ENCODE measurements at regions not wholly inside any gene's neighbourhood (a gene's known extent, or its start where the extent isn't known, plus 50 kb on each side); places are given as distances from the start of the nearest gene placed in this dataset.
"Not testable (repeated sequence)": the region's sequence is repeated elsewhere in the genome, so short reads cannot be mapped to it uniquely, and the experiment has no call there.

GRCh38 chr2:87341601-87342014, 320.0 kb upstream of the PLGLB1 start:
- H3K9me3 ChIP-seq; H3K4me1 ChIP-seq; H3K27me3 ChIP-seq; intact Hi-C loops (cut with DNase I); H3K27ac ChIP-seq; H3K4me3 ChIP-seq; FAIRE-seq; H3K36me3 ChIP-seq: not testable (repeated sequence)
- WGBS, 2 donors, result 17 to 27% methylated on average over 18 to 31 of the region's 31 CpGs
- DNase-seq (peak; percentile 64 to 92 (median 80)), ATAC-seq (peak in 3 of 4 donors; percentile 52 to 75 (median 60))
- TF ChIP-seq, protein P1, sequence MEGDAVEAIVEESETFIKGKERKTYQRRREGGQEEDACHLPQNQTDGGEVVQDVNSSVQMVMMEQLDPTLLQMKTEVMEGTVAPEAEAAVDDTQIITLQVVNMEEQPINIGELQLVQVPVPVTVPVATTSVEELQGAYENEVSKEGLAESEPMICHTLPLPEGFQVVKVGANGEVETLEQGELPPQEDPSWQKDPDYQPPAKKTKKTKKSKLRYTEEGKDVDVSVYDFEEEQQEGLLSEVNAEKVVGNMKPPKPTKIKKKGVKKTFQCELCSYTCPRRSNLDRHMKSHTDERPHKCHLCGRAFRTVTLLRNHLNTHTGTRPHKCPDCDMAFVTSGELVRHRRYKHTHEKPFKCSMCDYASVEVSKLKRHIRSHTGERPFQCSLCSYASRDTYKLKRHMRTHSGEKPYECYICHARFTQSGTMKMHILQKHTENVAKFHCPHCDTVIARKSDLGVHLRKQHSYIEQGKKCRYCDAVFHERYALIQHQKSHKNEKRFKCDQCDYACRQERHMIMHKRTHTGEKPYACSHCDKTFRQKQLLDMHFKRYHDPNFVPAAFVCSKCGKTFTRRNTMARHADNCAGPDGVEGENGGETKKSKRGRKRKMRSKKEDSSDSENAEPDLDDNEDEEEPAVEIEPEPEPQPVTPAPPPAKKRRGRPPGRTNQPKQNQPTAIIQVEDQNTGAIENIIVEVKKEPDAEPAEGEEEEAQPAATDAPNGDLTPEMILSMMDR (IDR thresholded peaks at IDR 0.05), result peak; percentile 24 to 70 (median 64)

- H3K9me3 ChIP-seq; FAIRE-seq; intact Hi-C loops (cut with DNase I); H3K27ac ChIP-seq; H3K4me1 ChIP-seq; H3K27me3 ChIP-seq; H3K4me3 ChIP-seq; H3K36me3 ChIP-seq; ATAC-seq: not testable (repeated sequence)
- DNase-seq, result peak in 1 of 6 donors; percentile 73
- WGBS, 2 donors, result 71 to 90% methylated on average over 17 to 24 of the region's 24 CpGs
These were observed 320.5 kb upstream of the PLGLB1 start for GRCh38 chr2:87342175-87342574.

- H3K27ac ChIP-seq; H3K36me3 ChIP-seq; H3K4me1 ChIP-seq; H3K4me3 ChIP-seq; DNase-seq; H3K27me3 ChIP-seq; H3K9me3 ChIP-seq; intact Hi-C loops (cut with DNase I); ATAC-seq; FAIRE-seq: not testable (repeated sequence)
- 38 to 50% methylated on average over 6 of the region's 6 CpGs for WGBS, 2 donors
These were observed 321.7 kb upstream of the PLGLB1 start for GRCh38 chr2:87343347-87343746.

DNA sequence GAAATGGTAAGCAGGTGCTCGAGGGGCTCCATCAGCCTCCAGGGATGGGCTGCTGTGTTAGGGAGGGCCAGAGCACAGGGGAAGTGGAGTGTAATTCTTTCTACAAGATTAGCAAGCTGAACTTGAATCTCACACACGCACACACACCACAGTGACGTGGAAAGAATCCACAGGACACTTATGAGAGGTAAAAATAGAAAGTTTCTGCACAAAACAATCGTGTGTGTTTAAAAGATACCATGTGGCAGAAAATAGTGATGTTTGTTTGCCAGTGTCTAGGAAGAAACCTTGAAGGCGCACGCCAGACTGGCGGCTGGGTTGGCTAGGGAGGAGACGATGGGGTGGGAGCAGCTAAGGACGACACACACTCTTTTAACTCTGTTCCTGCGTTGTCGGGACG, 323.6 kb upstream of the PLGLB1 start:
- H3K27ac ChIP-seq; H3K27me3 ChIP-seq; H3K36me3 ChIP-seq; H3K9me3 ChIP-seq; DNase-seq; intact Hi-C loops (cut with DNase I); H3K4me3 ChIP-seq; H3K4me1 ChIP-seq; ATAC-seq; FAIRE-seq: not testable (repeated sequence)
- WGBS, 2 donors, result 45 to 55% methylated on average over 9 to 11 of the region's 12 CpGs

- H3K9me3 ChIP-seq; intact Hi-C loops (cut with DNase I); ATAC-seq; DNase-seq; H3K27me3 ChIP-seq; H3K36me3 ChIP-seq; H3K27ac ChIP-seq; FAIRE-seq; H3K4me3 ChIP-seq; H3K4me1 ChIP-seq: not testable (repeated sequence)
- 66 to 85% methylated on average over 7 to 52 of the region's 56 CpGs for WGBS, 2 donors
These were observed 326.9 kb upstream of the PLGLB1 start for GRCh38 chr2:87348556-87348955.

DNA sequence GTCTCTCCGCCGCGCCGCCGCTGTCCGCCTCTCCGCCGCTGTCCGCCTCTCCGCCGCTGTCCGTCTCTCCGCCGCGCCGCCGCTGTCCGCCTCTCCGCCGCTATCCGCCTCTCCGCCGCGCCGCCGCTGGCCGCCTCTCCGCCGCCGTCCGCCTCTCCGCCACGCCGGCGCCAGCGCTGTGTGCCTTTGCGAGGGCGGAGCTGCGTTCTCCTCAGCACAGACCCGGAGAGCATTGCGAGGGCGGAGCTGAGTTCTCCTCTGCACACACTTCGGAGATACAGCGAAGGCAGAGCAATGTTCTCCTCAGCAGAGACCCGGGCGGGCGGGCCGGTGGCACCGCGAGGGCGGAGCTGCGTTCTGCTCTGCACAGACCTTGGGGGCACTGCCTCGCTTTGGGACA, 327.4 kb upstream of the PLGLB1 start:
- H3K27me3 ChIP-seq; H3K36me3 ChIP-seq; H3K4me3 ChIP-seq; DNase-seq; H3K9me3 ChIP-seq; H3K27ac ChIP-seq; FAIRE-seq; H3K4me1 ChIP-seq; ATAC-seq; intact Hi-C loops (cut with DNase I): not testable (repeated sequence)
- WGBS, 2 donors, result 57 to 87% methylated on average over 31 to 52 of the region's 53 CpGs

DNA sequence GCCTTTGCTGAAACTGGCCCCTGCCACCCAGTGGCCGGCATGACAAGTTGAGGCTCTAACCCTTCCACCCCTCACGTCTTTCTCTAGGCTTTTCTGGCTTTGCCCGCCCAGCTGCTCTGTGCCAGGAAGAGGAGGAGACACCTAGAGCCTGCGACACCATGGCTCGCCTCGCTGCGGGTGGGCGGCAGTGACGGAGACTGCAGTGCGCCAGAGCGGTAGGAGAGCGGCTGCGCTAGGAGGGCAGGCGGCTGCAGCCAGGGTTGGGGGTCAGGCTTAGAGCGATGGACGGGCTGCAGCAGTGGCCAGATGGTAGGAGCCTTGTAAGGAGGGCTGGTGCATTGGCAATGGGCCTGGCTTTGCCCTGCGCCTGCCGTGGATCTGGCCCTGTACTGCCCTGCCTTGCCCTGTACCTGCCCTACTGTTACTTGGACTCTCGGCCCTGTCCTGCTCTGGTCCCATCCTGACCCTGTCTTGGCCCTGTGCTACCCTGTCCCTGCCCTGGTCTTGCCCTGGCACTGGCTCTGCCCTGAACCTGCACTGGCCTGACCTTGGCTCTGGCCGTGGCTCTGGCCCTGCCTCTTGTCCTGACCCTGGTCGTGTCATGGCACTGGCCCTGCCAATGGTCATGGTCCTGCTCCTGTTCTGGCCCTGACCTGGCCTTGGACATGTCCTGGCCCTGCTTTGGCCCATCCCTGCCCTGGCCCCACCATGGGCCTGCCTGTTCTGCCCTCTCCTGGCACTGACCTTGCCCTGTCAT, 330.7 kb upstream of the PLGLB1 start:
- ATAC-seq; H3K9me3 ChIP-seq; H3K27ac ChIP-seq; H3K36me3 ChIP-seq; intact Hi-C loops (cut with DNase I); H3K4me1 ChIP-seq; H3K4me3 ChIP-seq; H3K27me3 ChIP-seq; FAIRE-seq: not testable (repeated sequence)
- peak in 1 of 6 donors; percentile 43 for DNase-seq
- 83 to 85% methylated on average over 13 to 21 of the region's 21 CpGs for WGBS, 2 donors

DNA sequence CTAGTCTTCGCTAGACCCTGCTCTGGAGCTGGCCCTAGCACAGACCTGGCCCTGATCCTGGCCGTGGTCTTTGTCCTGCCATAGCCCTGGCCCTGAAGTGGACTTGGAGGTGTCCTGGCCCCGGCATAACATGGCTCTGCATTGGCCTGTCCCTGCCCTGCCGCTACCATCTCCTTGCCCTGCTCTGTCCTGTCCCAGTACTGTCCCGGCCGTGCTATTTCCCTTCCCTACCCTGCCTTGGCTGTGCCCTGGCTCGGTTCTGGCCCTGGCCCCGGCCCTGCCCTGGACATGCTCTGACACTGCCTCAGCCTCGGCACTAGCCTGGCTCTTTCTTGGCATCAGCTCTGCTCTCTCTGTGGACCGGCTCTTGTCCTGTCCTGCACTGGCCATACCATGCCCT, 331.8 kb upstream of the PLGLB1 start:
- 84 to 91% methylated on average over 4 to 6 of the region's 10 CpGs for WGBS, 2 donors
- H3K36me3 ChIP-seq; H3K4me1 ChIP-seq; FAIRE-seq; H3K27me3 ChIP-seq; H3K4me3 ChIP-seq; intact Hi-C loops (cut with DNase I); ATAC-seq; H3K27ac ChIP-seq; H3K9me3 ChIP-seq: not testable (repeated sequence)
- DNase-seq, result peak in 1 of 6 donors; percentile 35

DNA sequence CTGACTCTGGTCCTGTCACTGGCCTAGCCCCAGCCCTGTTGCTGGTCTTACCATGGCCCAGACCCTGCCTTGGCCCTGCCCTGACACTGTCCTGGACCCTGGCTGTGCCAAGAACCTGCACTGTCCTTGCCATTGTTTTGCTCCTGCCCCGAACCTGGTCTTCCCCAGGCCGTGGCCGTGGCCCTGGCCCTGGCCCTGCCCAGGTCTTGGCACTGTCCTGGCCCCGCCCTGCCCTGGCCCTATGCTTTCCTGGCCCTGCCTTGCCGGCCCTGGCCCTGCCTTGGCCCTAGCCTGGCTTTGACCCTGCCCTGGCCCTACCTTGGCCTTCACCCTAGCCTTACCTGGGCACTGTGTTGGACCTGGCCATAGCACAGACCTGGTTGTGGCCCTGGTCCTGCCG, 332.5 kb upstream of the PLGLB1 start:
- ATAC-seq; FAIRE-seq; H3K27me3 ChIP-seq; H3K4me1 ChIP-seq; H3K9me3 ChIP-seq; intact Hi-C loops (cut with DNase I); H3K27ac ChIP-seq; H3K36me3 ChIP-seq; H3K4me3 ChIP-seq: not testable (repeated sequence)
- 40 to 88% methylated on average over 1 to 5 of the region's 6 CpGs for WGBS, 2 donors
- DNase-seq, result peak in 1 of 6 donors; percentile 23

DNA sequence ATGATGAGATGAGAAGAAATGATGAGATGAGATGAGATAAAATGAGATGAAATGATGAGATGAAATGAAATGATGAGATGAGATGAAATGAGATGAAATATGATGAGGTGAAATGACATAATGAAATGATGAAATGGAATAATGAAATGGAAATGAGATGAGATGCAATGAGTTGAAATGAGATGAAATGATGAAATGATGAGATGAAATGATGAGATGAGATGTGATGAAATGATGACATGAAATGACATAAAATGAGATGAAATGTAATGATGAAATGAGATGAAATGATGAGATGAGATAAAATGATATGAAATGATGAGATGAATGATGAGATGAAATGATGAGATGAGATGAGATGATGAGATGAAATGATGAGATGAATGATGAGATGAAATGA, 338.6 kb upstream of the PLGLB1 start:
- FAIRE-seq; H3K4me3 ChIP-seq; H3K9me3 ChIP-seq; H3K36me3 ChIP-seq; H3K27me3 ChIP-seq; DNase-seq; H3K4me1 ChIP-seq; H3K27ac ChIP-seq; intact Hi-C loops (cut with DNase I); ATAC-seq: not testable (repeated sequence)

GRCh38 chr2:87360927-87361326, 339.3 kb upstream of the PLGLB1 start:
- FAIRE-seq; H3K4me3 ChIP-seq; H3K9me3 ChIP-seq; intact Hi-C loops (cut with DNase I); H3K36me3 ChIP-seq; H3K27ac ChIP-seq; DNase-seq; H3K27me3 ChIP-seq; ATAC-seq; H3K4me1 ChIP-seq: not testable (repeated sequence)
- no CpG with 5 or more reads among the region's 2 CpGs for WGBS, 2 donors

GRCh38 chr2:87361805-87362204, 340.2 kb upstream of the PLGLB1 start:
- H3K27ac ChIP-seq; H3K36me3 ChIP-seq; H3K4me1 ChIP-seq; H3K27me3 ChIP-seq; H3K9me3 ChIP-seq; H3K4me3 ChIP-seq; DNase-seq; FAIRE-seq; ATAC-seq; intact Hi-C loops (cut with DNase I): not testable (repeated sequence)

All from pancreas (tissue), 10 donors.